NCI-H2227 (cell line): ENCODE measurements at regions not wholly inside any gene's neighbourhood (a gene's known extent, or its start where the extent isn't known, plus 50 kb on each side); places are given as distances from the start of the nearest gene placed in this dataset.
"Not testable (repeated sequence)": the region's sequence is repeated elsewhere in the genome, so short reads cannot be mapped to it uniquely, and the experiment has no call there.

ENCODE experiments used
- DNase-seq: peaks from one replicate; lab custom pipeline; 2025; ENCODE audit not compliant: unreplicated experiment; lab: John Stamatoyannopoulos, UW

DNA sequence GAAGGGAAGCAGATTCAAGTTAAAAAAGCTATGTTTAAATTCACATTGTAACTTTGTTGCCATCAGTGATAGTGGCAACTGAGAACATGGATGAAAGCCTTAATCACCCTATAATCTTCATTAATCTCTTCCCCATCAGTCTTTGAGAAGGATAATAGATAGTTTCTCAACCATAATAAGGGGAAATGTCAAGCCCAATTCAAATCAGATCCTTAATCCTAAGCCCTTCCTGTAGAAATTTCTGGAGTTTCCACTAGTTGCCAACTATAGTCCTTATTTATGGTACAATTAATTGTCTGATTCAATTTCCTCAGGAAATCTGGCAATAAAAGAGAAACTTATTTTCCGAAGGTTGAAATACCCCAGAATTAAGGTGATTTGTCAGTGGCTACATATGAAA lies 431.8 kb downstream of the ZWINT start:
- DNase-seq = no peak

GRCh38 chr10:55899472-55900147 lies 461.4 kb downstream of the ZWINT start:
- DNase-seq = not testable (repeated sequence)

GRCh38 chr10:55897490-55897921 lies 463.6 kb downstream of the ZWINT start:
- DNase-seq = no peak

DNA sequence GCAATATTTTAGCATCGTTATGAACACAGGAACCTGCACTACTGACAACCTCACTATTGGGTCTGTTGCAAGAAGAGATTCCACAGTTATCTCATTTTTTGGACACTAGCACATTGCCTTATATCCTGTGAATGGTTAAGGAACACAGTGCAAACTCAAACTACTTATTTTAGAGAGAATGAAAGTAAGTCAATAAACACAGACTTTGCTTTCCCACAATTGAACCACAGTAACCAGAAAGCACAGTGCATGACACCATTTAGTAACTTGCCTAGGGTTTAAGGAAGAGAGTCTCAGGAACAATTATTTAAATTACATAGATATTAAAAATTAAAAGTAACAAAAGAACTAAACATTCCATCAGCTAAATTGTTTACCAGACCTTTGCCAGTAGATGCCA lies 468.8 kb downstream of the ZWINT start:
- no peak for DNase-seq

GRCh38 chr10:55881588-55881987 lies 479.5 kb downstream of the ZWINT start:
- DNase-seq = no peak

DNA sequence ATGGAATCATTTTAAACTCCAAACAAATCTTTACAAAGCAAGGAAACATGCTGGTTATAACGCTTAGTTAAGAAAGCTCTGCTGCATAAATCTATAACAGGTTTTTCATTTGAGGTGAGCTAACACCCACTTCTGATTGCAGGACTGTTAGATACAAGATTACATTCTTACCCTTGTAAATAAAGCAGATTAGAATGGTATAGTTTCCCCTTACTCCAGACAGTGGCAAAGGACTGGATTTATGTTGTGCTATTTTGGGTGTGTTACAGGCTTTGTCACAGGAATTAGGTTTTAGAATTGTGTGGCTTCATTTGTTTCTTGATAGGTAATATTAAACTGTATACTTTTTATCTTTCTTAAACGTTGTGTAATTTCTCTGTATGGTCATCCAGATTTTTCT lies 487.6 kb downstream of the ZWINT start:
- DNase-seq = no peak

GRCh38 chr10:55870186-55870585 lies 490.9 kb downstream of the ZWINT start:
- no peak for DNase-seq

DNA sequence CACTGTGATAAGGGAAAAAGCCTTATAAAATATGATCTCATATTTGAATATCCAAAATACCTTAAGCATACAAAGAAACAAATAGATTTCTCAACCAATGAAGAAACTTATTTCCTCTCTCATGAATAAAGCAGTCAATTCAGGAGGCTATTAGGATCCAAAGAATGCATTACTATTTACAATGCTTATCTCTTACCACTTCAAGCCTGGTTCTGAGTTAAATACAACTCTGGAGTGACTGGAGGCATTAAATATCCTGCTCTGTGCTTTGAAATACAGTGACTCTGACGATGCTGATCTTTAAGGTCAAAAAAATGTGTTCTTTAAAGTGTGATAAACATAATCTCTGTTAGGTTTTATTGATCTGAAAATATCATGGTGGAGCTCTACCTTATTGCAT lies 493.2 kb downstream of the ZWINT start:
- DNase-seq = no peak

- no peak for DNase-seq
Observed at GRCh38 chr10:55858730-55859129, 502.3 kb downstream of the ZWINT start.

DNA sequence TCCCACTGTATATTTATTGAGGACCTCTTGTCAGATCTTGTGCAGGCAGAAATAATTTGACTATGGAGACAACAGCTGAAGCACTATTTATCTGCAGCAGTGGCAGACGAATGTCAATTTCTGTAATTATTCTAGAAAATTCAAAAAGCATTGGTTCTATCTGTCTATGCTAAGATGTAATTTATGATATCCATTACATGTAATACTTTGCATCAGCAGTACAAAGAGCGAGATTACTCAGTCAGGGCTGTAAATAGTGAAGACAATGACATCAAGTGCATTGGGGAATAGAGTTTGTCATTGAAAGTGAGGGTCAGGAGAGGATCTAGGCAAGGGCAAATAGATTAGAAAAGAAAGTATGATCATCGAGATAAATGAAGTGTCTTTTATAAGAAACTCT lies 508.2 kb downstream of the ZWINT start:
- no peak for DNase-seq

GRCh38 chr10:55837273-55837672 lies 523.8 kb downstream of the ZWINT start:
- no peak for DNase-seq

DNA sequence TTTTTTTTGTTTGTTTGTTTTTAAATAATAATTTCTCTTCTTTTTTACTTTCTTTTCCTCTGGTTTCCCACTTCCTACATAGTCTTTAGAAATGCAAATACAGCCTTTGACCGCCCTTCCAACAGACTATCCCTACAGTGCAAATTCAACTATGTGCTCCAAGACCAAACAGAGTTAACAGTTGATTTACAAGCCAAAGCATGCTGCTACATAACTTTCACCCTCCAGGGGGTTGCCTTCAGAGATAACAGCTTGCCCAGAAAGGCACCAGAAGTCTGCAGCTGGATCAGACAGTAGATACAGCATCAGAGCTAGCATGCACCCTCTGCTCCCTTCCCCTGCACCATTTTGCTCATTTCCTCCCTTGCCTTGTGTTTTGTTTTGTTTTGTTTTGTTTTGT lies 539.0 kb downstream of the ZWINT start:
- no peak for DNase-seq

- no peak for DNase-seq
Observed at GRCh38 chr10:55820478-55820877, 540.6 kb downstream of the ZWINT start.

DNA sequence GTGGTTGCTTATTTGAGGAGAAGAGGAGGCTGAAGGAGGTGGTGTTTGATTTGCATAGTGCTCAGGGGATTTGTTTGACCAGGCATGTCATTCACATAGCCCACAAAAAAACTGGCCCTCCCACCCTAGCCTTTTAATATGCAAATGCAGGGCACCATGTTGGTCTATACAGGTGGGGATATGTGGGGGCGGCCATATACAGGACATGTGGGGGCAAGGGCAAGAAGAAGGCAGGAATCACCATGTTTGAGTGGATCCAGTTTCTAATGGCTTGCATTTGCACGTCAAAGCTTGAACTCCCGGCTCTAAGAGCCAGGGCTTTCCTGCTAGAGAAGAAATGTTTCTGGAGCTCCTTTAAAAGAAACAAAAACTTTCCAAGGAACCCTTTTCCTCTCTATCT lies 541.0 kb downstream of the ZWINT start:
- DNase-seq = no peak

DNA sequence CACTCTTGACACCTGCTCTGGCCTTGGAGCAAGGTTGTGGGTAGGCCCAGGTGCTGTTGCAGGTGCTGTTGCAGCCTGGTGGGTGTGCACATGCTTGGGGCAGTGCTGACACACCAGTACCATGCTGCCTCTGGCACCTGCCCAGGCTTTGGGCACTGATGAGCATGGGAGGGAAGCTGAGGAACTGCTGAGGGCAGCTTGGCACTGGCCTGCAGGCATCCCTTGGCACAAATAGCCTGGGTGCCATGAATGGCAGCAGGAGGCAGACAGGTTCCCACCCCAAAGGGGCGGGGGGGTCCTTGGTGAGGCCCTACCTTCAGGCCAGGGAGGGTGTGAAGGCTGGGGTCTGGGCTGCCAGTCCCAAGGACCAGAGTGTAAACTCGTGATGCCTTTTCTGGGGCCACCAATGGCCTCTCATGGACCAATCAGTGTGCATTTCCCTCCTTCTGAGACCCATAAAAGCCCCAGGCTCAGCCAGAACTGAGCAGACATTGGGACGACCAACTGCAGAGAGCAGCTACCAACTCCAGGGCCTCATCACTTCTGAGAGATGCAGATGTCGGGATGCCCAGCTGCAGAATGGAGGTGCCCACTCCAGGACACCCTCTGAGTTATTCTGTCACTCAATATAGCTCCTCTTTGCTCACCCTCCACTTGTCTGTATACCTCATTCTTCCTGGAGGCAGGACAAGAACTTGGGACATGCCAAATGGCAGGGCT lies 547.4 kb downstream of the ZWINT start:
- no peak for DNase-seq

DNA sequence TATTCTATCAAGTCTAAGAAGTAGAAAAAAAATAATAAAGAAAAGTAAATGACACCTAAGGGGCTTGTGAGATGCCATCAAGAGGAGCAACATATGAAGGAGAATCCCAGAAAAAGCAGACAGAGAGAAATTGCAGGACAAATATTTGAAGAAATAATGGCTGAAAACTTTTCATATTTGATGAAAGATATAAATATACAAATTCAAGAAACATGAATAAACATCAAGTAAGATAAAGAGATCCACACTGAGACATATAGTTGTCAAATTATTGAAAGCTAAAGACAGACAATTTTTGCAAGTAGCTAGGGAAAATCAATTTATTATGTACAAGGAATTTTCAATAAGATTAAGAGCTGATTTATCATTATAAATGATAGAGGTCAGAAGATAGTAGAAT lies 558.0 kb downstream of the ZWINT start:
- no peak for DNase-seq

- DNase-seq = no peak
Observed at GRCh38 chr10:55801353-55801661, 559.8 kb downstream of the ZWINT start.

DNA sequence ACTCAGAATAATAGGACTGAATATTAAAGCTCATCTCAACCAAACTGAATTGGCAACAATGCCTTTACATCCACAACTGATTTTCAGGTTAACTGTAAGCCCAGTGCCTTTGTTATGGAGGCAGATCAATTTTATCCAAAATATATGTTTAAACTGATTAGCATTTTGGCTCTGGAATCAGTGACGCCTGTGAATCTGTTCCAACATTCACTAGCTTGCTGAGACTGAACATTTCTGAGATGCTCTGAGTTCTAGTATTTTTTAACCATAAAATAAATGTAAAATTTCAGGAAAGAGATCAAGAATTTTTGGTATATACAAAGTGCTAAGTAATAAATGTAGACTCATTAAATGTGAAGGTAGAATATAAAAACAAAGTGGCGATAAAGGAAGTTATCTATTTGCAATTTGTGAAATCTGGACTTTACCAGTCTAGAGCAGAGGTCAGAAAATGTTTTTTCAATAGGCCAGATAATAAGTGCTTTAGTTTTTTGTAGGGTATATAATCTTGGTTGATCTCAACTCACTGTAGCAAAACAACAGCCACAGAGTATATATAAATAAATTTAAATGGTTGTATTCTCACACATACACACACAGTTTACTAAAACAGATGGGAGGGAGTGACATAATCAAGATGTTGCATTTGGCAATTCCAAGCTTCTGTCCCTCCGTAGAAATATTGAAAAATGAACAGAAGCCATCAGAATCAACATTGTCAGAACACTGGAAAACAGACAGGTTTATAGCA lies 560.3 kb downstream of the ZWINT start:
- no peak for DNase-seq

DNA sequence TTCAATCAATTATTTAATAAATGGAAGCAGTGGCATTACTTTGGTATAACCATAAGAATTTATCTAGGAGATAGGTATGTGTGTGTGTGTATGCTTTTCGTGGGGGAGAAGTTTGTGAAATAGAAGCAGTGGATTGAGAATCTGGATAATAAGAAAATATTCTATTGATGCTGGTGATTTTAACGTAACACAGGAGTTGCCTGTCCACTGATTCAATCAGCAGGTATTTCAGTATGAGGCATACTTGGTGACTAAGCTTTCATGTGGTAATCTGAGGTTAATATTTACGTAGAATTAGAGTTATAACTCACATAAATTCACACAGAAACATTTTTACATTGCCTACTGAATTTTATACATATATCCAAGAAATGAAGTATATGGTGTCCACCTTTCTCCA lies 568.0 kb downstream of the ZWINT start:
- DNase-seq = no peak

DNA sequence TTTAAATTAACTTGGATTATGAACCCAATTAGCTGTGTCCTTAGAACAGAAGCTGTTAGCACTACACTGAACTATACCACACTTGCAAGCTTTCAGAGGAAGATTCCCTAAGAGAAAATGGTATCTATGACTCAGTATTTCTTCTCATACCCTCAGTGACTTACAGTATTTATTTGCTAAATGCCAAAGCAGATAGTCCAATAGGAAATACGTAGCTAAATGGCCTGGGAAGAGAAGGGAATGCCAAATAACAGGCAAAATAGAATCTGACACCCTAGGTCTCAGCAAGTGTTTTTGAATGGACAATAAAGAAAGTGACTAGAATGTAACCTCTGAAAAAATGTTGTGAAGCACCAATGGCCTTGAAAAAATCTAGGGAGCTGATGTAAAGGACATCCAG lies 570.8 kb downstream of the ZWINT start:
- DNase-seq = not testable (repeated sequence)

DNA sequence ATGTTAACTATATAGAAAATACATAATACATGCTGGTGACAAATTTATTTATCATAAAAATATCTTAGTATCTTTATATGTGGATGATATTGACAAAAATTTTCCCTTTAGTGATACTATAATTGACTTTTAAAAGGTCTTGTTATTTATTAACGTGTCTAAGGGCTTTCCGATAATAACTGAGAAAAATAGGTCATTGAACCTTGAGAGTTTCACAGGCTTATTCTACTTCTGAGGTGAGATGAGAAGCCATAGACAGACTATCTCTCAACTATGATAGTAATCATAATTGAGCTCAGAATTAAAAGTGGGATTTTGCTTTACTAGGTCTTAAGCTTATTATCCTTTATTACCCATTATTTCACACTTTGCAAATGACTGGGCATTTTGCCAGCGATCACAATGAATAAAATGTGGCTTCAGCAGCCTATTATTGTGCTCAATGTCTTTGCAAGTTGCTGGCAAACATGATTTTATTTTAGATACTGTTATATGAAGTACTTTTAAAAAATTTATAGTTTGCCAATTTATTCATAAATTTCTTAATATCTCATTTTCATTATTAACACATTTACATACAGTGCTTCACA lies 574.5 kb downstream of the ZWINT start:
- no peak for DNase-seq

DNA sequence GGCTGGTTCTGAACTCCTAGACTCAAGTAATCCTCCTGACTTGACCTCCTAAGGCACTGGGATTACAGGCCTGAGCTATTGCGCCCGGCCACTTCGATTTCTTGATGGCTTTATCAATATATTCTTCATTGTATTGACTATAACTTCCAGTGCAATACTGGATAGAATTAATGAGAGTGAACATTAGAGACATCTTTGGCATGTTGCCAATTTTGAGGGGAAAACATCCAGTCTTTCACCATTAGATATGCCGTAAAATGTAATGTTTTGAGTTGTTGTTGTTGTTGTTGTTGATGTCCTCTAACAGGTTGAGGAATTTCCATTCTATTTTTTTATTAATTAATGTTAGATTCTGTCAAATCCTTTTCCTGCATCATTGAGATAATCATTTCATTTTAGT lies 578.9 kb downstream of the ZWINT start:
- no peak for DNase-seq
